ENCODE measurements at regions not wholly inside any gene's neighbourhood (a gene's known extent, or its start where the extent isn't known, plus 50 kb on each side); places are given as distances from the start of the nearest gene placed in this dataset.

DNA sequence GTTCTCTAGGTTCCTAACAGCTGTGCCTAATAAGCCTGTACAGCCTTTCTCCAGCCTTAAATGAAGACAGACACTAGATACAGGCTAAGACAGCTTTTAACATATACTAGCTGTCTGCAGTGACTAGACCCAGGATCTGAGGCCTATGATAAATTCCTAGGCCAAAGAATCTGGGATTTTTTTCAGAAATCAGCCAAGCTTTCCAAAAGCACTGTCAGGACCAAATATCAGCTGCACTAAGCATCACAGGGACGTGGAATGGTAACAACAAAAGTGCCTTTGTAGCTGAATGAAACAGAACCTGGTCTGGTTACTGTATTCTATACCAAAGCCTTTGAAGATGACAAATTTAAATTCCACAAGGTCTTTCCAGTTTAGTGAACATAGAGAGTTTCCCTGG lies 77.9 kb upstream of the DOCK9 start:
- DNase-seq, result no peak

DNA sequence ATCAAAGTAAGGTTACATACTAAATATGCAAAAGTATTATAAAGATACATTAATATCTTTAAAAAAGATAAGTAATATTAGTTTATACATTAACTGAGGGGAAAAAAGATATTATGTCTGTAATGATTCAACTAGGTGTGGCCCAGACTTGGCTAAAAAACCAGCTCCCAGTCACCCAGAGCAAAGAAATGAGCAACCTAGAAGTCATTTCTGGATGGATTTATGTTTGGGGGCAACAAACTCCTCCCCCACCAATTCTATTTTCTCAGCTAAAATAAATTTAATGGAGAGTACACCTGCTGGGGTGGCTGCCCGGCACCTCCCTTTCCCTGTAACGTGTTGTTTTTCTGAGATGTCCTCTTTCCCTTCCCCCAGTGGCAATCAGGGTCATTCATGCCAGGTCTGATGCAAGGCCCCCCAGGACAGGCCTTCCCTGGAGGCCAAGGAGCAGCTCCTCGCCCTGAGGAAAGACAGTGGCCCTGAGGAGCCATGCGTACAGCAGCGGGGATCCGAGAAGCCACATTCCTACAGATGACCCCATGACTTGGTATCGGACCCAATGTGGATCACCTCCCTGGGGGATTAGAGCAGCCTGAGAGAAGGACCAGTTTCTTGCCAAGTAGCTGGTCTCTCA lies 78.6 kb upstream of the DOCK9 start:
- DNase-seq, result no peak

DNA sequence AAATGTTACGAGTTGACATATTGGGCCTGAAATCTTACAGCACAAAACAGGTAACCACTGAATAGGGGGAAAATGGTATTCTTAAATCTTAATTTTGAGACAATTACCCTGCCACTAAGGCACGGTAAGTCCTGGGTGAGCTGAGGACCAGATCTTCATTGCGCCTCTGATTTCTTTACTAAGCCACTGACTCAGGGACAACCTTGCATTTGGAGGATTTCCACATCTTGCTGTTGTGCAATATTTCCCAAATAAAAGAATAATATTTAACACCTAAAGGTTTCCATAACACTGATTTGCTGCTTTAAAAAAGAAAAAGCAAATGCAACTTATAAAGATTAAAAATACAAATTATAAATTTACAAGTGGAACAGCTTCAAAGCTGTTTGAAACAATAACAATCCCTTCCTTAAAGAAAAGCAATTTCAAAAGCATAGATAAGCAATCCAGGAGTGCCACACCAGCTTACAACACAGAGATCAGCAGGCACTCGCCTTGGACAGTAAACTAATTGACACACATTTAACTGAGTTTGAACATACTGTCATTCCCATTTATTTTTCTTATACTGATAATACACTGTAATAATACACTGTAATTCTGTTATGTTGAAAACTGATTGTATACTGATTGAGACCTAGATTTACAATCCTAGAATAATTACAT lies 79.6 kb upstream of the DOCK9 start:
- no peak for DNase-seq

DNA sequence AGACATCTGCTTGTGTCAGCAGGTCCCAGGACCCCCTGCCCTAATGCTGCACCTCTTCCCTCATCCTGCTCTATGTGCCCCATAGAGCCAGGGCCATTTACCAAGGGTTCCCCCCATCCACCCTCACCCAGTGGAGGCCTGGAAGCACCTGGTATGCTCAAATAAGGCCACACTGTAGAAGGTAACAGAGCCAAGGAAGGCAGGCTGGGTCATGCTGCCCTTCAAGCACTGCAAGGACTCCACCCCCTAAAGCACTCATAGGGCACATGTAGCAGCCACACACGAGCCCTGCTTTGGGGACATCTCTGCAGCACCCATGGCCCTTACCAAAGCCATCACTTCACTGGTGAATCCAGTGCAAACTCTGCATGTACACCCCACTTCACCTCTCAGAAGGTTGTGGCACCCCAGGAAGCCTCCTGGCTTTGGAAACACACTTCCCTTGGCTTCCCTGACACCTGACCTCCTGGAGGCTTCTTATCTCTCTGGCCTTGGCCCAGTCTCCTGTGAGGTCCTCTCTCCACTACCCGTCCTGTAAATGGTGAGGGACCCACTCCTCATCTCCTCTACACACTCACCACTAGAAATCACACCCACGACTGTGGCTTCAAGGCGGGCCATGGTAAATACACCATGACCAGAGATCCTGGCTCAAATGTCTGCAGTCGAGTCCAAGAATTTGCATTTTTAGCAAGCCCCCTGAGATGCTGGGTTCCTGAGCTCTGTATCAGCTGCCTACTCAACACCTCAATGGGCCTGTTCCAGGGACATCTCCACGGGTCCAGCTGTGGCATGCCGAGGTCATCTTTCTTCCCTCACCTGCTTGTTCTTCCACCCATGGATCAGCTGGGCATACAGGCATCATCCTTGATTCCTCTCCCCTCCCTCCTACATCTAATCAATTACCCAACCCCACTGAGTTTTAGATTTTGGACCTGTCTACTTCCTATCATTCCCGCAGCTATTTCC lies 80.9 kb upstream of the DOCK9 start:
- no peak for DNase-seq

DNA sequence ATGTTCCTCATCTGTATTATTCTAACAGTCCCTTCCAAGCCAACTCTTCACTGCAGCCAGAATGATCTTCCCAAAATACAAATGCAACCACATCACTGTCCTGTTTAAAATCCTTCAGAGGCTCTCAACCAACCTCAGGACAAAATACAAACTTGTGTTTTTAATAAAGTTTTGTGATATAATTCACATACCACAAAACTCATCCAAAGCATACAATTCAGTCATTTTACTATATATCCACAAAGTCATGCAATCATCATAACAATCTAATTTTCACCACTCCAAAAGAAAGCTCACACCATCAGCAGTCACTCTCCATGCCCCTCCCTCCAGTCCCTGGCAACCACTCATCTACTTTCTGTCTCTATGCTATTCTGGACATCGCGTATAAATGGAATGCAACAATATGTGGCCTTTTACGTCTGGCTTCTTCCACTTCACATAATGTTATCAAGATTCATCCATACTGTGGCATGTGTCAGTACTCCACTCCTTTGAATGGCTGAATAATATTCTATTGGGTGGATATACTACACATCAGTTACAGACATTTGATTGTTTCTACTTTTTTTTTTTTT lies 81.7 kb upstream of the DOCK9 start:
- DNase-seq, result no peak

DNA sequence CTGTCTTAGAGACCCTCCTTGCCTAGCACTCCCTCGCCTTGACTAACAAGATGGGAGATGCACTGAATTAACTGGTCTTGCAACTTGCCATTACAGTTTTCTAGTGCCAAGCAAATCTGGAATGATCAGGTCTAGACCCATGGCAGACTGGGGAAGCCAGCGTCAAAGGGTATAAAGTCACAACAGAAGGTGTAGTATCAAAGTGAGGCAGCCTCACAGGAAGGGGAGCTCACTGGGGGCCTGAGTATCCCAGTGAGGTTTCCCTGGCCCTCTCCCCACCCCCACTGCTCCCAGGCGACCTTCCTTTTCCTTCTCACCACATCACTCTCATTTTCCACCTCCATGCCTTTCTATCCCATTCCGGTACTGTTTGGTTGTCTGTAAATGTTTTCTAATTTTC lies 83.5 kb upstream of the DOCK9 start:
- DNase-seq, result no peak

DNA sequence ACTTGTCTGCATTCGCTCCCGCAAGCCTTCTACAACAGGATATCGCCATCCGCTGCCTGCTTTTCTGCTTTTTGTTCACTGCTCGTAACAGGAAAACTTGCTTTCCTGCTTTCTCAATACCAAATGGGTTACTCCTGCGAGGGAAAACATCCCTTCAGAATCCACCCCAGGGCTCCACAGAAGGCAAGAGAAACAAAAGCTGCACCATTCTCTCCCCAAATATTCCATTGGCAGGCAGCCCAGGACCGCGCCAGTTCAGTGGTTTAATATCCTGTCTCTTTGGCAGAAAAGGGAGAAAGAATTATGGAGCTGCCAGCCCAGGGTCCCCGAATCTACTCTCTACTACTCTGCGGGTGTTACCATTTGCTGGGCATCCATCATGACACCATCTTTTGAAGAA lies 84.7 kb upstream of the DOCK9 start:
- no peak for DNase-seq

DNA sequence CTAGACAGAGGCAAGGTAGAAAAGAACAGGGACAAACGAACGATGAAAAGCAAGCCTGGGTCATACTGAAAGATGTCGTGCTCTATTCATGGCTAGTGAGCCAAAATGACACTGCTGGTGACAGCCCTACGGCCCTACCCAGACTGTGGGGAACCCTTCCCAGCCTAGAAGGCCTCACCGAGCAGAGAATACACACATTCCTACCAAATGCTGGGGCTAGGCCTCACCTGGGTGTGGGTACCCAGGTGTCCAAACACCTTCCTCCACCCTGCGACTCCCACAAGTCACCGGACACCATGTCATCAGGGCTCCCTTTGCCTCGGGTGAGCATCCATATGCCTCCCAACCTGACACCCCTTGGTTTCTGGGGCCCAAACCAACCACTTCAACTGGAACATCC lies 85.3 kb upstream of the DOCK9 start:
- DNase-seq, result no peak

DNA sequence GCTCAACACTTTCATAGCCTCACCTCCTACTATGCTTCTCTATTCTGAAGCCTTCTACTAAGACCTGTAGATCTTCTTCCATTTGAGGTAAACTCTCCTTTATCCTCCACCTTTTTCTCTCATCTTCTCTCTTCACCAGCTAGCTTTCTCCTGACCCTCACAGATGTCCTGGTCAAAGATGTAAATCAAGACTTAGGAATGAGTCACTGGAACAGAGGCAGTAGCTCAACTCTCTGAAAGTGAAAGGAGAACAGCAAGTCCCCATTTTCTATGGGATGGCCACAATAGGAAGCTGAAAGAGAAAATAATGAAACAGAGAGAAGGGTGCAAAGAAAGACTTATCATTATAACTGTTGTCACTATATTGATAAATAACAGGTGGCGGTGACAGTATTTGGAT lies 86.1 kb upstream of the DOCK9 start:
- DNase-seq, result no peak

DNA sequence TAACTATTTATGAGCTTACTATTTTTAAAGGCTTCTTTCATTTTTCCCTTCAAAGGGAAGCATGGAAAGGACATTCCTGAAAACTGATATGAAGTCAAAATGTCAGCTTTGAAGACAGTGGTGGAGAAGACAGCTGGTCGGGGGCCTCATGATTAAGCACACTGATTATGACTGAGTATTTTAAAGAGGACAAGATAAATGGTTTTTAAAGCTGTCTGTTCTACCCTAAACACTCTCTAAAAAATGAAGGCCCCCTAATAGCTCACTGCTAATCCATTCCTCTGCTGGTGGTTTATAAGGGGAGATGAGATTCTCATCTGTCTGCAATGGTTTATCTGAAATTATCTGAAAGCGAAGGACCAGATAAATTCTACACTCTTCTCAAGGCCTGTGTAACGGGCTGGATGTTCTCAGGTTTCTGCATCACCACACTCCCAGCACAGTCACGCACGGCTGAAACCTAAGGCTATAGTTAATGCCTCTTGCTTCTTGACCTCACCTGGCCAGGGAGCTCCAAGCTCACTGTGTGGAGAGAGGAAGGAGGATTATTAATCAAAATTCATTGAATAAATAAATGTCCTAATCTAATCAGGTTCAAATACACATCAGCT lies 86.9 kb upstream of the DOCK9 start:
- DNase-seq, result no peak

DNA sequence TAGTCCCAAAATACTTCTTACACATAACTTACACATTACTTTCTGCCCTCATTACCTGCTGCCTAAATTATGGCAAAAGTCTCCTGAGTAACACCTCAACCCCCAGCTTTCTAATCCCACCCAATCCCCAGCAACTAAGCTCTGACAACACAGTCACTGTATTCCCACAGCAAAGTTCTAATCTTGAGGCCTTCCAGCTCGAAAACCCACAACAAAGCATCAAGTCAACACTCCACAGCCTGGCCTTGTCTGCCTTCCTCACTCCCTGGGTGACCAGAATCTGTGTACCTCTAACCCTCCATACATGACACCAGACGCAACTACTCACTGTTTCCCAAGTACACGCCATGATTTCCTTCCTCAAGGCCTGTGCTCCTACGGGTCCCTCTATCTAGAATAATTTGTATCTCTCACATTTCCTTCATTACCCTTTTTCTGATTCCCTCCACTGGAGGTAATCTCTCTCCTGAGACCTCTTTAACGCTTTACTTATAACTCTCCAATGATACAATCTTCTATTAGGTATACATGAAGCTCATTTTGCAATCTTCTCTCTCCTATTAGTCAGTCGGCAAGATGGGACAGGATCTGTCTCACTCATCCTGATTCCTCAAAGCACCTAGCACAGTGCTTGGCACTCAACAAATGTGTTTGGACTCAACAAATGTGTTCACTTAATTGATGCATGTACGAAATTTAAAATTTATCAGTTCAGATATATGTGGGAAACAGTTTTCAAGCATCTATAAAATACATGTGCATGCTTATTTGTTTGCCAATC lies 87.6 kb upstream of the DOCK9 start:
- no peak for DNase-seq

DNA sequence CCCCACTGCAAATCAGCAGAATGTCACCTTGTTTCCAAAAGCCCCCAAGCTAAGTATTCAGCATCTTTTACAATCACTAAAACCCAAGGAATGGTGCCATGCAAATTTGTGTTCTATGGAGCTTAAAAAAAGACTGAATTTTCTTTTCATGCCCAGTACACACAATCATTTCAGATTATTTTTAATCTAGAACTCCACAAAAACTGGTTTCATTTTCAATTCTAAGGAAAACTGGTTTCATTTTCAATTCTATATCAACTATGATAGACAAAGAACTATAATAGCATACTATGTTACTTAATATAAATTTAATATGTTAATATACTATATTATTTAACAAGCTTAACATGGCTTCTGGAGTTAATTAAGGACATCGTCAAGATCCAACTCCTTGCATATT lies 88.4 kb upstream of the DOCK9 start:
- no peak for DNase-seq

DNA sequence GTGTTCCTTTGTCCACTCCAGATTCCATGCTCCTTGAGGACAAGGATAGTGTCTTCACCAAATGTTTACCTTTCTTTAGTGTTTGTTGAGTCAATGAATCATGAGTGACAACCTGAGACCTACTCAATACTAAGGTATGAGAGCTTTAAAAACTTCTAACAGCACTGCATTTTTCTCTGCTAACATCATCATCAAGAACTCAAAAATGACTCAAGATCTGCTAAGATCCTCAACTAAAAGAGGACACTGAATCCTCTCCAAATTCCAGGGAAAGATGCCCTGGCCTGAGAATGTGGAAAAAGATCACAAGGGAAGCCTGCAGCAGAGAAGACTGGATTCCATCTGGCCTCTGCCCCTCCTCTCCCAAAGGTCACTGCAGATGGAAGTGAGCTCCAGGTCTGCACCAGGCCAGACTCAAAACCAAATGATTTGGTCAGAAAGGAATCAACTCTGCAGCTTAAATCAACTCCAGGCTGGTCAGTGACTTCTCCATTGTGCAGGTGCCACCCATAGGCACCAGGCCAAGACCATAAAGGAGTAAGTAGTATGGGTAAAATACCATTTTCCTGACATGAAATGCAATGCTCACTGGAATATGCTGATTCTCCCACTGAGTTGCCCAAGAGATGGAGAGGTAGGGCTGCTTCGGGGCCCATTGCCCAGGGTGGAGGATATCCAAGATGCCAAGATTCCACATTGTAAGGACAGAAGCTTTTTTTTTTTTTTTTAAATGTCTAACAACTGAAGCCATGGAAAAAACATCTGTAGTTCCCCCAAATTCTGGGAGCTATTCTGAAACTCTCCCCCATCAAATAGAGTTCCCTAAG lies 89.5 kb upstream of the DOCK9 start:
- DNase-seq, result no peak

DNA sequence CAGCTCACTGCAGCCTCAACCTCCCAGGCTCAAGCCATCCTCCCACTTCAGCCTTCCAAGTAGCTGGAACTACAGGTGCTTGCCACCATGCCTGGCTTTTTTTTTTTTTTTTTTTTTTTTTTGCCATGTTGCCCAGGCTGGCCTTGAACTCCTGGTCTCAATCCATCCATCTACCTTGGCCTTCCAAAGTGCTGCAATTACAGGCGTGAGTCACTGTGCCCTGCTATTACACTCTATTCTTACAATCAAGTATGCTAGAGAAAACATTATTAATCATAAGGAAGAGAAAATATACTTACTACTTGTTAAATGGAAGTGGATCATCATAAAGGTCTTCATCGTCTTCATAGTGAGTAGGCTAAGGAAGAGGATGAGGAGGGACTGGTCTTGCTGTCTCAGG lies 93.3 kb upstream of the DOCK9 start:
- DNase-seq, result no peak

DNA sequence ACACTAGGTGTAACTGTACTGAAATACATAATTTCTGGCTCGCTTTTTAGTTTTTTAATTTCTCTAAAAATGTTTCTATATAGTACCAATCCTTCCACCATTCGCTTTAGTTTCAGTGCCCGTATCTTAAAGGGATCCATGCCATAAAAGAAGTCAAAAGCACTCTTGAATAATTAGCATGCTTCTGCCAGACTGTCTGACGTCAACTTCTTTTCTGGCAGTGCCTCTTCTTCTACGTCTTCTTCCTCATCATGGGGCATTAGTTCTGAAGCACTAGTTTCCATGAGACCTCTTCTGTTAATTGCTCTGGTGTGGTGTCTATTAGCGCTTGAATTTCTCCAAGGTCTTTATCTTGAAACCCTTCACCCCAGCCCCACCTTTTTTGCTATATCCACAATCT lies 93.8 kb upstream of the DOCK9 start:
- no peak for DNase-seq

DNA sequence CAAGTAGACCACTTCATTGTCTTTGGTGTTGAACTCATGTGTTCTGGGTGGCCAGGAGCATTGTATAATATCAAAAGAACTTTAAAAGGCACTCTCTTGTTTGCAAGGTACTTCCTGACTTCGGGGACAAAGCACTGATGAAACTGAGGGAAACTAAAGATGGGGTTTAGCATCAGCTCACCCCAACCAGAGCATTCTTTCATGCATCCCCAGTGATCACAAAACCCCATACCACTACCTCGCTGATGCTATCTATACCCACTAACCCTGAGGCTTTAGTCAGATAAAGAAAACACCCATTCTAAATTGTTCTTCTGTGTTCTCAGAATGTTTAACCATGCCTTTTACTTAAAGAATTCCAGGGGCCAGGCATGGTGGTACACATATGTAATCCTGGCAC lies 94.5 kb upstream of the DOCK9 start:
- no peak for DNase-seq

DNA sequence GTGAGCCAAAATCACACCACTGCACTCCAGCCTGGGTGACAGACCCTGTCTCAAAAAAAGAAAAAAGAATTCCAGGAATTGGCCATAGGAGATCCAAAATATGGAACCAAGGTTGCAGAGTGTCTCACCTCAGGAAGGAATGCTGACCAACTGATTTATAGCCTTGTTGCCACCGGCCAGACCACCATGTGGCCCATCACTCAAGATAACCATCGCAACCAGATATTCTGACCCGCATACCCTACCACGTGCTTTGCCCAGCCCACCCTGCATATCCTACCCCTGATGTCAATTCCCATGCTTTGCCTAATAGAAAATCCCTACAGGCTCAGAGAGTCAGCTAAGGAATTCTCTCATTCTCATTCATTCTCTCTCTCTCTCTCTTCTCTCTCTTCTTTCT lies 95.1 kb upstream of the DOCK9 start:
- DNase-seq, result no peak

DNA sequence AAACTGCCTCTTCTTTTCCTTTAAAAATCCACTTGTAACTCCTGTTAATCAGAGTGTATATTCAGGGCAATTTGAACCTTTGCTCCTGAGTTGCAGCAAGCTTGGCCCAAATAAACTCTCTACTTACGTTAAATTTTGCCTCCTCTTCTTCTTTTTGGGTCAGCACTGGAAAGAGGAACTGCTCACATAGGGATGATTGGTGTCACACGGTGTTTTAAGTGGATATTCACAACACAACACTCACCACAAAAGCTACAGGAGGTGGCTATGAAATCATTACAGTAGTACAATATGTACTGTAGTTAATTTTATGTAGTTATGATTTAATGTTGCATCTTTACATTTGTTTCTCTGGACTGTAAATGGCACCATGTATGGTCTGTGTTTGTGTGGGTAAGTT lies 96.8 kb upstream of the DOCK9 start:
- no peak for DNase-seq

DNA sequence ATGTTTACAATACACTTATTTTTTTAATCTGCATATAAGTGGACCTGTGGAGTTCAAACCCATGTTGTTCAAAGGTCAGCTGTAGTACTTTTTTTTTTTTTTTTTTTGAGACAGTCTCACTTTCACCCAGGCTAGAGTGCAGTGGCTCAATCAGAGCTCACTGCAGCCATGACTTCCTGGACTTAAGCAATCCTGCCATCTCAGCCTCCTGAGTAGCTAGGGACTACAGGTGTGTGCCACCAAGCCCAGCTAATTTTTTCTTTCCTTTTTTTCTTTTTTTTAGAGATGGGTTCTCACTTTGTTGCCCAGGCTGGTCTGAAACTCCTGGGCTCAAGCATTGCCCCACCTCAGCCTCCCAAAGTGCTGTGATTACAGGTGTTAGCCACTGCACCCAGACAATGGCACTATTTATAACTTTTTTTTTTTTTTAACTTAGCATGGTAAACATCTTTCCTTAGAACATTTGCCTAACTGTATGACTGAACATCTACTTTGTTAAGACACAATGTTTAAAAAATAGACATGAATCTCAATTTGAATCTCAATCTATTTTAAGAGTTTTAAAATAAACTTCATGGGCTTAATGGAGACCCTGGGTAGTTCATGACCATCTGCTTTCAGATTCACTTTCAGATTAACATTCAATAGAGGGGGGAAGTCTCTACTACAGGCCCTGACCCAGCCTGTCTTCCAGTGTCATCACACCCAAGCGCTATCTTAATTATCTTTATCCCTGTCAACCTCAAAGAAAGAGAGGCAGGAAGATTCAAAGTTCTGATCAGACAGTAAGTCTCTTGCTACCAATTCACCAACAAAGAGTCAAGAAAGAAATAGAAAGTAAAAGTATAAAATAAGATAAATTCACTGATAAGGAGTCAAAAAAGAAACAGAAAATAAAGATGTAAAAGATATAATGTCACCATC lies 97.7 kb upstream of the DOCK9 start:
- no peak for DNase-seq

Data from activated CD4-positive, alpha-beta T cell treated with anti-CD3 and anti-CD28 coated beads, Interleukin-2, amount 50 U/mL, for 16 hours (primary cell).